WI38 (cell line): ENCODE measurements at regions not wholly inside any gene's neighbourhood (a gene's known extent, or its start where the extent isn't known, plus 50 kb on each side); places are given as distances from the start of the nearest gene placed in this dataset.

ENCODE experiments used
- H3K4me3 ChIP-seq: 2 replicates; pipeline ENCODE4 v1.5.1; 2011; ENCODE audit warnings: low read depth, mild to moderate bottlenecking, control low read depth, low read length
- CTCF ChIP-seq: IDR thresholded peaks from 2 replicates; pipeline ENCODE4 v1.5.1; 2012; ENCODE audit warnings: low read depth, mild to moderate bottlenecking, control low read depth, low read length

DNA sequence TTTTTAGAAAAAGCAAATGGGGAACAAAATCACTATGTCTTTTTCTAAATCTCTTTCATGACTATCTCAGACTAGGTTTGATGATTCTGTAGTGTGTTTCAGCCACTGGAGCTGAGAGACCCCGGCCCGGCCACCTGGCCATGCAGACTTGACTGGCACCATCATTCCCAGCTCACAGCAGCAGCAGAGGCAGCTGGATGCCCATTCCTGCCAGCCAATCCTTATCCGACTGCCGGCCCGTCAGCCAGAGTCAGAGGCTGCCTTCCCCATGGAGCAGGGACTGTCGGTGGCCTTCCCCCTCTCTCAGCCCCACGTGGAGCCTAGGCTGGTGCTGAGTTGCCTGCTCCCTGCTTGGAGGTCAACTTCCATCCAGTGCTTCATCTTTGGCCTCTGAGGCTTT, 56.0 kb upstream of the WSB1 start:
- no peak overlapping the region for H3K4me3 ChIP-seq
- TF ChIP-seq CTCF: no peak

GRCh38 chr17:27239046-27239445, 54.9 kb upstream of the WSB1 start:
- TF ChIP-seq CTCF: no peak
- no peak overlapping the region for H3K4me3 ChIP-seq

DNA sequence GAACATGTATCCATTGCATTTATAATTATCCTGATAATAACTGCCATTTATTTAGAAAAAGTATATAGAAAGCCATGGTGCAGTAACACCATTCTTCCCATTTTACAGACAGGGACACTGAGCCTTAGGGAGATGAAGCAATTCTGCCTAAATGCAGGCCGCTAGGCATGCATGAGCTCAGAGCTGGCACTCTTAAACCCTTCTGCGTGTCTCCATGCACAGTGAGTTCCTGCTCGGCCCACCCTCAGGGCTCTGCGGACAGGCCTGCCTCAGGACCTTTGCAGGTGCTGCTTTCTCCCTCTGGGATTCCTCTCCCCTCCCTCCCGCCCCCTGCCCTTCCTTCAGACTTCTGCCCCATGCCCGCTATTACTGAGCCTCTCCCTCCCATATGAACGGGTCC, 54.3 kb upstream of the WSB1 start:
- H3K4me3 ChIP-seq: no peak overlapping the region
- no peak for TF ChIP-seq CTCF

DNA sequence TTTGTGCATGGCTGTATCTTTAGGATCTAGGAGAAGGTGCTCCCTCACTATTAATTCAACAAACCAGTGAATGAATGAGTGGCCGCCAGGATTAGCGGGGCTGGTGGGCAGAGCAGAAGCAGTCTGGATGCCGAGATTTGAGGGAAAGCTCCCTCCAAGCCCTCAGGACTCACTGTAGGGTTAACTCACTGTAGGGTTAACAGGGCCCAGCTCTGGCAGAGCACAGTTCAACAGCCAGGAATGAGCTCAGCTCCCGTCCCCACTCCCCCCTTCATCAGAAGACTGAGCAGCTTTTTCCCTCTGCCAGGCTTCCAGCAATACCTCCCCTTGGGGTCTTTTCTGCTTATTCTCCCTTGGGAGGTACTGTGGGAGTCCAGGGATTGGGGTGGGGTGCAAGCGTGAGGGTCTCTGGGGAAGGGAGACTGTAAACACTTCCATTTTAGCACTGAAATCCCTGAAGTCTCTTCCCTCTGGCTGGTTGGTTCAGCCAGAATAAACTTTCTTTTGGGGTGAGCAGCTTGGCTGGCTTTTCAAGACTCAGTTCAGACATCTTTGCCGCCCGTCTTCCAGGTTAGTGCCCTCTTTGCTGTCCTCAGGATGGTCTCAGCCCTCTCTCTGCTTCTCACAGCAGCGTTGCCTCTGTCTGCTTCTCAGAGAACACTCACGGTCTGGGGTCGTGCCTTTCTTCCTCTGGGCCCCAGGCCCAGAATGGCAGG, 53.7 kb upstream of the WSB1 start:
- no peak for TF ChIP-seq CTCF

GRCh38 chr17:27240802-27241155, 53.1 kb upstream of the WSB1 start:
- no peak for TF ChIP-seq CTCF
- no peak overlapping the region for H3K4me3 ChIP-seq

More for the DNA sequence above, 53.7 kb upstream of the WSB1 start:
- no peak overlapping the region for H3K4me3 ChIP-seq

- H3K4me3 ChIP-seq: no peak overlapping the region
- TF ChIP-seq CTCF: no peak
These were observed 52.5 kb upstream of the WSB1 start for GRCh38 chr17:27241346-27241946.

DNA sequence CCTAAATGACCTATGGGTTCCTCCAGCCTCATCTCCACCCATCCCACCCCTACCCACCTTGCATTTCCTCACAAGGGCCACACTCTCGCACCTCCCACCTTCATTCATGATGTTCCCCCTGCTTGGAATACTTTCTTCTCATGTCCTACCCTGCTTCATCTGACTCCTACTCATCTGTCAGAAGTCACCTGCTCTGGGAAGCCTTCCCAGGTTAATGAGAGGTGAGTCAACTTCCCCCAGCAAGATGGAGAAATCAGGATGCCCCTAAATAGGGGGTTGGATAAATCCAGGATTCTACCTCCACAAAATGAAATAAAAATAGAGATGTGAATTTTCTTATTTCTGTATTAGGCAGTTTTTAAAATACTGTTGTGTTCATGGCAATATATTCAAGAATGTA, 51.0 kb upstream of the WSB1 start:
- no peak overlapping the region for H3K4me3 ChIP-seq
- no peak for TF ChIP-seq CTCF
